WTC11 (cell line): ENCODE measurements at regions not wholly inside any gene's neighbourhood (a gene's known extent, or its start where the extent isn't known, plus 50 kb on each side); places are given as distances from the start of the nearest gene placed in this dataset.

ENCODE experiments used
- ATAC-seq: fragments of 200-7000 bp; cut with Tn5 transposase; 2 replicates; pipeline ENCODE4 v1.10.0; 2021; ENCODE audit warnings: mild to moderate bottlenecking, moderate library complexity
- CTCF ChIA-PET: fragments of 300-600 bp; sonication (Branson Sonifier 250); formaldehyde crosslinking; loops from one replicate; lab custom pipeline; 2021; ENCODE audit warnings: antibody characterized with exemption; lab: Charles Lee
- POLR2A ChIA-PET: fragments of 350-600 bp; sonication (Branson Sonifier 250); formaldehyde crosslinking; loops from one replicate; lab custom pipeline; 2021; ENCODE audit warnings: antibody characterized with exemption; lab: Charles Lee
- DNase-seq: peaks from one replicate; pipeline ENCODE4 v3.0.0; 2021; ENCODE audit warnings: low spot score
- H3K27ac Mint-ChIP-seq: 2 replicates; pipeline ENCODE4 v1.8.0; 2021; ENCODE audit warnings: mixed read lengths
- H3K27me3 Mint-ChIP-seq: 2 replicates; pipeline ENCODE4 v1.8.0; 2021; ENCODE audit warnings: low read depth, mild to moderate bottlenecking, moderate library complexity, mixed read lengths
- H3K36me3 Mint-ChIP-seq: 2 replicates; pipeline ENCODE4 v1.8.0; 2021; ENCODE audit warnings: mixed read lengths
- H3K4me1 Mint-ChIP-seq: 2 replicates; pipeline ENCODE4 v1.8.0; 2022; ENCODE audit warnings: mixed read lengths
- H3K4me3 Mint-ChIP-seq: 2 replicates; pipeline ENCODE4 v1.8.0; 2021; ENCODE audit warnings: mild to moderate bottlenecking, moderate library complexity, mixed read lengths
- H3K9me3 Mint-ChIP-seq: 2 replicates; pipeline ENCODE4 v1.8.0; 2021; ENCODE audit warnings: mixed read lengths
- AR ChIP-seq: fragments of 250-450 bp; sonication (Bioruptor Pico); IDR thresholded peaks from 2 replicates; pipeline ENCODE4 v1.9.0; 2021; ENCODE audit warnings: mild to moderate bottlenecking
- CTCF ChIP-seq: fragments of 200-600 bp; IDR thresholded peaks from 2 replicates; pipeline ENCODE4 v1.8.0; 2022; ENCODE audit warnings: antibody characterized with exemption
- FOXJ3 ChIP-seq: sonication (generic); formaldehyde crosslinking; IDR thresholded peaks from 2 replicates; pipeline ENCODE4 v1.9.0; 2021; ENCODE audit warnings: missing genetic modification reagents, mild to moderate bottlenecking, borderline replicate concordance
- IRF2 ChIP-seq: sonication (generic); formaldehyde crosslinking; IDR thresholded peaks from 2 replicates; pipeline ENCODE4 v1.8.0; 2022; ENCODE audit warnings: low read depth, missing genetic modification reagents, borderline replicate concordance
- SMAD4 ChIP-seq: sonication (generic); formaldehyde crosslinking; IDR thresholded peaks from 2 replicates; pipeline ENCODE4 v1.8.0; 2022; ENCODE audit warnings: mild to moderate bottlenecking, missing genetic modification reagents
- TP53 ChIP-seq: sonication (generic); formaldehyde crosslinking; IDR thresholded peaks from 2 replicates; pipeline ENCODE4 v1.8.1; 2023; ENCODE audit warnings: mild to moderate bottlenecking, missing genetic modification reagents
- ZNF532 ChIP-seq: fragments of 250-450 bp; sonication (Bioruptor Pico); IDR thresholded peaks from 2 replicates; pipeline ENCODE4 v1.9.0; 2021; ENCODE audit warnings: mild to moderate bottlenecking, borderline replicate concordance
- ZNF671 ChIP-seq: fragments of 250-450 bp; sonication (Bioruptor Pico); IDR thresholded peaks from 2 replicates; pipeline ENCODE4 v1.8.0; 2021; ENCODE audit warnings: mild to moderate bottlenecking
- TF ChIP-seq, protein P1 (sequence below): sonication (generic); formaldehyde crosslinking; IDR thresholded peaks from 2 replicates; pipeline ENCODE4 v1.8.0; 2023; ENCODE audit warnings: mild to moderate bottlenecking, missing genetic modification reagents
- TF ChIP-seq, protein P2 (sequence below): sonication (generic); formaldehyde crosslinking; IDR thresholded peaks from 2 replicates; pipeline ENCODE4 v1.8.1; 2022; ENCODE audit warnings: mild to moderate bottlenecking, moderate library complexity, missing genetic modification reagents
- TF ChIP-seq, protein P3 (sequence below): fragments of 250-450 bp; sonication (Bioruptor Pico); IDR thresholded peaks from 2 replicates; pipeline ENCODE4 v1.9.0; 2021; ENCODE audit warnings: mild to moderate bottlenecking
- TF ChIP-seq, protein P4 (sequence below): fragments of 250-450 bp; sonication (Bioruptor Pico); IDR thresholded peaks from 2 replicates; pipeline ENCODE4 v2.1.2; 2022; ENCODE audit warnings: mild to moderate bottlenecking, moderate library complexity

GRCh38 chr13:69524459-69525150 lies 583.0 kb upstream of the ATXN8OS start:
- CTCF ChIA-PET, result interaction anchor here (0.6 to 1.7 kb wide), 9 partner anchors 9 to 1084 kb away, joined by 3 to 5 read pairs (median 3); no protein-coding TSS in a partner anchor
- DNase-seq (no peak), ATAC-seq (no peak)
- no peak overlapping the region for H3K4me3 Mint-ChIP-seq
- H3K27ac Mint-ChIP-seq, result no peak overlapping the region
- H3K9me3 Mint-ChIP-seq, result no peaks in the 10 kb centered on the region
- H3K4me1 Mint-ChIP-seq, result peaks cover 13% of the 10 kb centered on the region
- H3K27me3 Mint-ChIP-seq, result no peaks in the 10 kb centered on the region
- no peaks in the 10 kb centered on the region for H3K36me3 Mint-ChIP-seq
- TF ChIP-seq, protein P1, sequence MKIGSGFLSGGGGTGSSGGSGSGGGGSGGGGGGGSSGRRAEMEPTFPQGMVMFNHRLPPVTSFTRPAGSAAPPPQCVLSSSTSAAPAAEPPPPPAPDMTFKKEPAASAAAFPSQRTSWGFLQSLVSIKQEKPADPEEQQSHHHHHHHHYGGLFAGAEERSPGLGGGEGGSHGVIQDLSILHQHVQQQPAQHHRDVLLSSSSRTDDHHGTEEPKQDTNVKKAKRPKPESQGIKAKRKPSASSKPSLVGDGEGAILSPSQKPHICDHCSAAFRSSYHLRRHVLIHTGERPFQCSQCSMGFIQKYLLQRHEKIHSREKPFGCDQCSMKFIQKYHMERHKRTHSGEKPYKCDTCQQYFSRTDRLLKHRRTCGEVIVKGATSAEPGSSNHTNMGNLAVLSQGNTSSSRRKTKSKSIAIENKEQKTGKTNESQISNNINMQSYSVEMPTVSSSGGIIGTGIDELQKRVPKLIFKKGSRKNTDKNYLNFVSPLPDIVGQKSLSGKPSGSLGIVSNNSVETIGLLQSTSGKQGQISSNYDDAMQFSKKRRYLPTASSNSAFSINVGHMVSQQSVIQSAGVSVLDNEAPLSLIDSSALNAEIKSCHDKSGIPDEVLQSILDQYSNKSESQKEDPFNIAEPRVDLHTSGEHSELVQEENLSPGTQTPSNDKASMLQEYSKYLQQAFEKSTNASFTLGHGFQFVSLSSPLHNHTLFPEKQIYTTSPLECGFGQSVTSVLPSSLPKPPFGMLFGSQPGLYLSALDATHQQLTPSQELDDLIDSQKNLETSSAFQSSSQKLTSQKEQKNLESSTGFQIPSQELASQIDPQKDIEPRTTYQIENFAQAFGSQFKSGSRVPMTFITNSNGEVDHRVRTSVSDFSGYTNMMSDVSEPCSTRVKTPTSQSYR, result no peak
- TF ChIP-seq, protein P2, sequence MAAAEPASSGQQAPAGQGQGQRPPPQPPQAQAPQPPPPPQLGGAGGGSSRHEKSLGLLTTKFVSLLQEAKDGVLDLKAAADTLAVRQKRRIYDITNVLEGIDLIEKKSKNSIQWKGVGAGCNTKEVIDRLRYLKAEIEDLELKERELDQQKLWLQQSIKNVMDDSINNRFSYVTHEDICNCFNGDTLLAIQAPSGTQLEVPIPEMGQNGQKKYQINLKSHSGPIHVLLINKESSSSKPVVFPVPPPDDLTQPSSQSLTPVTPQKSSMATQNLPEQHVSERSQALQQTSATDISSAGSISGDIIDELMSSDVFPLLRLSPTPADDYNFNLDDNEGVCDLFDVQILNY, result no peak
- no peak for TF ChIP-seq ZNF532 (CRISPR knock-in tag)
- TF ChIP-seq, protein P3, sequence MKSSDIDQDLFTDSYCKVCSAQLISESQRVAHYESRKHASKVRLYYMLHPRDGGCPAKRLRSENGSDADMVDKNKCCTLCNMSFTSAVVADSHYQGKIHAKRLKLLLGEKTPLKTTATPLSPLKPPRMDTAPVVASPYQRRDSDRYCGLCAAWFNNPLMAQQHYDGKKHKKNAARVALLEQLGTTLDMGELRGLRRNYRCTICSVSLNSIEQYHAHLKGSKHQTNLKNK (CRISPR knock-in tag), result no peak
- TF ChIP-seq ZNF671 (CRISPR knock-in tag), result no peak
- TF ChIP-seq FOXJ3 (CRISPR knock-in tag), result no peak
- TF ChIP-seq SMAD4 (CRISPR knock-in tag), result no peak
- no peak for TF ChIP-seq AR
- POLR2A ChIA-PET, result no interaction called here

DNA sequence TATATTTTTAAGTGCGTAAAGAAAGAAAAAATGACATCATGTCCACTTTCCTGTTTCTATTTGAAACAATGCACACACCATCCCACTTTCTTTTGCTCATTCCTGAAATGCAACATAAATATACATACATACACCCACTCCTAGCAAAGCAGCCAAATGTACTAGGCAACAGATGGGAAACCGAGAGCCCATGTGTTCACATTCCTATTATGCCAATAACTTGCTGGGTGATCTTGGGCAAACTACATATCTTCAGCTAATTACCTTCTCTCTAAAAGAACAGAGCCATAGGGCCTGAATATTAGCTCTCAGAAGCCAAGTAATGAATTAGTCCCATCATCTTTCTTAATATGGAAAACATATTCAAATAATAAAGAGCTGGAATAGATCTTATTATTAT lies 610.6 kb upstream of the ATXN8OS start:
- Mint-ChIP-seq H3K27me3 (no peaks in the 10 kb centered on the region; the same call in 1 of the 2 replicates), H3K4me3 (no peak overlapping the region), H3K27ac (no peak overlapping the region), H3K4me1 (no peaks in the 10 kb centered on the region), H3K36me3 (no peaks in the 10 kb centered on the region; the same call in 1 of the 2 replicates), H3K9me3 (peaks cover 27% of the 10 kb centered on the region)
- ATAC-seq (no peak), DNase-seq (no peak)
- no peak for TF ChIP-seq TP53
- no peak for TF ChIP-seq CTCF
- TF ChIP-seq, protein P4, sequence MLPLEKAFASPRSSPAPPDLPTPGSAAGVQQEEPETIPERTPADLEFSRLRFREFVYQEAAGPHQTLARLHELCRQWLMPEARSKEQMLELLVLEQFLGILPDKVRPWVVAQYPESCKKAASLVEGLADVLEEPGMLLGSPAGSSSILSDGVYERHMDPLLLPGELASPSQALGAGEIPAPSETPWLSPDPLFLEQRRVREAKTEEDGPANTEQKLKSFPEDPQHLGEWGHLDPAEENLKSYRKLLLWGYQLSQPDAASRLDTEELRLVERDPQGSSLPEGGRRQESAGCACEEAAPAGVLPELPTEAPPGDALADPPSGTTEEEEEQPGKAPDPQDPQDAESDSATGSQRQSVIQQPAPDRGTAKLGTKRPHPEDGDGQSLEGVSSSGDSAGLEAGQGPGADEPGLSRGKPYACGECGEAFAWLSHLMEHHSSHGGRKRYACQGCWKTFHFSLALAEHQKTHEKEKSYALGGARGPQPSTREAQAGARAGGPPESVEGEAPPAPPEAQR (CRISPR knock-in tag), result no peak
- no peak for TF ChIP-seq IRF2 (CRISPR knock-in tag)
- ChIA-PET POLR2A (no interaction called here), CTCF (no interaction called here)
